Superior temporal gyrus (tissue), 1 donor: ENCODE measurements at regions not wholly inside any gene's neighbourhood (a gene's known extent, or its start where the extent isn't known, plus 50 kb on each side); places are given as distances from the start of the nearest gene placed in this dataset.
A peak's percentile ranks its signal among the peaks of the same experiment; 100 is the strongest.
"Not testable (repeated sequence)": the region's sequence is repeated elsewhere in the genome, so short reads cannot be mapped to it uniquely, and the experiment has no call there.

Experiments
- DNase-seq: peaks from one replicate; pipeline ENCODE4 v3.0.0-alpha.2; 2016; ENCODE audit errors: extremely low spot score

DNA sequence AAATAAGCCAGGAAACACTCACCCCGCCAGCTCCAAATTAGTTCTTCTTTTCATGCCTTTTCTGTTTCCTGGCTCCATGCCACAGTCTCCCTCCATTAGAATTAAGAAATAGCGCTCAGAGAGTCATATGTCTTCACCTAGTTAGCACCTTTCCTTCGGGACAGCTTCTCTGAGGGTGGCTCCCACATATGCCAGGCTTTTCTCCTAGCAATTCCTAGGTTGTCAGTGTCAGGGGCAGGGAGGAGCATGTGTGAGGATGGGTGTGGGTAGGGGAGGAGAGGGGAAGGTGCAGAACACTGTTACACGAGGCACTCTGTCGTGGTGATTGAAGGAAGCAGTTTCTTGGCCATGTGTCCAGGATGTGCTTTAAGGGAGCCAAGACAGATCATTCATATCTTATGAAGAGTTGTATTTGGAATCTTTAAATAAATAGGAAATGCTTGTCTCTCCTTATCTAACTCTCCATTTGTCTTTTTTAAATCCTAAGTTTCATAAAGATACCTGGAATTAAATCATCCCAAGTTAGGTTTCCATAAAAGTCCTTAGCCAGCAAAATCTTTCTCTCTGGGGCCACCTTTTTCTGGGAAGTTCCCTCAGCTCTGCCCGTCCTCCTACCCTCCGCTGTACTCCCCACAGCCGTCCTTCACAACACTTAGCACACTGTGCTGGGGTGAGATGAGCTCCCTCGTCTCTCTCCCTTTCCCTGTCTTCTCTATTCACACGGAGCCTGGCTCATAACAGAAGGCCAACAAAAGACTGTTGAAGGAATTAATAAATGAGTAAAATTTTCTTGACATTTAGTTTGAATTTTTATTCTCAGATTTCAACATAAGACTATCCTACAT lies 361.0 kb downstream of the CD83 start:
- DNase-seq, result no peak

DNA sequence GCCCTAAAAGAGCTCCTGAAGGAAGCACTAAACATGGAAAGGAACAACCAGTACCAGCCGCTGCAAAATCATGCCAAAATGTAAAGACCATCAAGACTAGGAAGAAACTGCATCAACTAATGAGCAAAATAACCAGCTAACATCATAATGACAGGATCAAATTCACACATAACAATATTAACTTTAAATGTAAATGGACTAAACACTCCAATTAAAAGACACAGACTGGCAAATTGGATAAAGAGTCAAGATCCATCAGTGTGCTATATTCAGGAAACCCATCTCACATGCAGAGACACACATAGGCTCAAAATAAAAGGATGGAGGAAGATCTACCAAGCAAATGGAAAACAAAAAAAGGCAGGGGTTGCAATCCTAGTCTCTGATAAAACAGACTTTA lies 364.4 kb downstream of the CD83 start:
- DNase-seq, result not testable (repeated sequence)

DNA sequence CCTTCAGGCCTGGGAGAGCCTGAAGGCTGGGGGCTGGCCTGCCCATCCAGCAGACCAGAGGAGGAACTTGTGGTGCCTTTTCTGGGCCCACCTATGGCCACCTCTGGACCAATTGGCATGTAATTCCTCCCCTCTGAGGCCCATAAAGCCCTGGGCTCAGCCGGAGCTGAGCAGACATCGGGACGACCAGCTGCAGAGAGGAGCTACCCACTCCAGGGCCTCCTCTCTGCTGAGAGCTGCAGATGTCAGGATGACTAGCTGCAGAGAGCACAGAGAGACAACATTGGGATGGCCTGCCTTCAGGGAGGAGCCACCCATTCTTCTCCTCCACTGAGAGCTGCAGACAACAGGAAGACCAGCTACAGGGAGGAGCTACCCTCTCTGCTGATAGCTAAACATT lies 370.1 kb downstream of the CD83 start:
- DNase-seq, result no peak

GRCh38 chr6:14488180-14488579 lies 370.6 kb downstream of the CD83 start:
- no peak for DNase-seq

DNA sequence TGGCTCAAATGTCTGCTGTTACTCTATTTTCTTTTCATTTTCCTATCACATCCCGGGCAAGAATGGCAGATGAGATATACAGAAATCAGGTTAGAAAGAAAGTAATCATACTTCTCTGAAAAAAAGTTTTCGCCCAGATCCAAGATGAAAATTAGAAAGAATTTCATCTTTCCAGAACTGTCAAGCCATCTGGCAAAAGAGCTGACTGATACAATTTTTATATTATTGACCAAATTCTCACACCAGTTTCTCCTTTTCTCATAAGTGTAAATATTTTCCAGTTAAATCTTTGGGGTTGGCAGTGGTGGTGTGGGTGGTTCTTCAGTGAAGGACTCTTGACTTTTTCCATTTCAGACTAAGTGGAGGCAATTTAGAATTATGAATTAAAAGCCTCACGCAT lies 371.9 kb downstream of the CD83 start:
- DNase-seq, result no peak

DNA sequence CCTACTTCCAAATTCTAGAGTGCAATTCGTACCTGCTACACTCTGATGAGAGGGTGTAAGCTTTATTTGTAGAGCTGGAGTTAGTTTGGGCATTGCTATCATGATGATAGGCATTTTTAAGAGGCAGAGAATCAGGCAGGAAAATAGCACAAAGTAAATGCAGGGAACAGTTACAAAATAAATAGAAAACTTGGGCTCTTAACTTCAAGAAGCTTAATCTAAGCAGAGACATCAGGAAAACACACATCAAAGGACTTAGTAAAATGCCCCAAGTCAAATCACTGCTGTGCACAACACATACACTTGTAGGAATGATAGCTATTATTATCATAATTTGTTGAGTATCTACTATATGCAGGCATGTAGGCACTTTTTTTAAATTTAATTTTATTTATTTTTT lies 381.2 kb downstream of the CD83 start:
- DNase-seq, result no peak

- DNase-seq, result no peak
These were observed 381.7 kb downstream of the CD83 start for GRCh38 chr6:14499309-14499708.

- DNase-seq, result no peak
These were observed 382.3 kb downstream of the CD83 start for GRCh38 chr6:14499841-14500240.

GRCh38 chr6:14500809-14501208 lies 383.2 kb downstream of the CD83 start:
- DNase-seq, result no peak

DNA sequence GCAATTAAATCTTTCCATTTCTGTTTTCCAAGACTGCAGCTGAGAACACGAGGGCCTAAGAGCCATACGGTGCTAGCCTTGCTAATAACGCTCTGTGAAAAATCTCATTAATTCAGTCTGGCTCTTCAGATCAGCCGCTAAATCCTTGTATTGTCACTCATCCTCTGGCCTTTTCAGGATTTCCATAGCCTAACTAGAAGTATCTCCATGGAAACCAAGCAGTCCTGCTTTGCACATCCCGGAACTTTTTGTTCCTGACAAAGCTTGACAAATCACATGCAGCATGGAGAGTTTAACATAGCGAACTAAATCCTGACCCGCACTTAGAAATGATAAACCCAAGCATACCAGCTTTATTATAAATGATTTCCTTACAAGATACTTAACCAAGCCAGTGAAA lies 383.7 kb downstream of the CD83 start:
- peak; percentile 61 for DNase-seq

DNA sequence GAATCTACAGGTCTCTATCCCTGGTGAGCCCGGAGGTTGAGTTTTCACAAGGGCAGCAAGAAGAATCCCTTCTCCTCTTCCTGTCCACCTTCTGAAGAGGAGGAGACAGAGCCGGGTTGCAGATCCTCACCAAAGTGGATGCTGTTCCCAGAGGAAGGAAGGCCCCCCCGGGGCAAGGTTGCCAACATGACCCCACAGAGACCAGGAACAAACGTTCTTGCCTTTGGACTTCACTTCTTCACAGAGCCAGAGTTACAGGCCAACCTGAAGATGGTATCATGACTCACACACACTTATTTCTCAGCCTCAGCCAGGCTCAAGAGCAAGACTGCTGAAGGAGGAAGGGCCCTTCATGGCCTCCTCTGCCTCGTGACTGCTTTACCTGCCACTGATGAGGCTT lies 384.3 kb downstream of the CD83 start:
- DNase-seq, result no peak

DNA sequence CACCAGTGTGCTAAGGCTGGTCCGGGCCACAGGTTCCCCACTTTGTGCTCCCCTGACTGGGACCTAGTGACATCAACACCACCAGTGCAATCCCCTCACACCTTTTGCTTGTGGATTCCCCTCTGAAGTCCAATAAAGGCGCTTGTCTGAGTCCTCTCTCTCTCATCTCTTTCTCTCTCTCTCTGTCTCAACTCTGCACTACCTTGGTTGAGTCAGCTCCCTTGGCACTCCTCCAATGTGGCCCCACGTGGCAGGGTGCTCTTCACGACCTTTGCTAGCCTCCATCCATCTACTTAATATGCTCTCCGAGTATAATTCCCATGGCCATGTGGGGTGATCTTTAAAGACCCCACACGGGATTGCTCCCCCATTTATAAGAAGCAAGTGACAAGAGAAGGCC lies 385.0 kb downstream of the CD83 start:
- DNase-seq, result no peak

DNA sequence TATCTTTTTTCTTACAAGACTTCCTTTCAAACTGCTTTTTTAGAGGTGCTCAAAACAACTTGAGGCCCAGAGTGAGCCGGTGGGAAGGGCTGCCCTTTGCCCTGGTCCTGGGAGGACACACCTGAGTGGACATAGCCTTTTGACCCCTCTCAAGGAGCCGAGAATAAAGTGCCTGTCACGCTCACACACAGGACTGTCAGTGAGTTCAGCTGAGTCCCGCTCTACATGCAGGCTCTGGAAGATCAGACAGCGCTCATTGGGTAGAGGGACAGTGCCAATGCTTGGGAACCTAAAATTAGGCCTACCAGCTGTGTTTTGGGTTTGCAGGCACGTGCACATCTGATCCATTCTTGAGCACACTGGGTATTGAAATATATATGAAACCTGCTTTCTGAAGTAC lies 387.8 kb downstream of the CD83 start:
- peak; percentile 34 for DNase-seq

GRCh38 chr6:14506656-14507246 lies 389.2 kb downstream of the CD83 start:
- DNase-seq, result no peak

GRCh38 chr6:14509120-14509519 lies 391.5 kb downstream of the CD83 start:
- no peak for DNase-seq

- no peak for DNase-seq
These were observed 392.5 kb downstream of the CD83 start for GRCh38 chr6:14510038-14510437.

GRCh38 chr6:14511061-14511586 lies 393.6 kb downstream of the CD83 start:
- DNase-seq, result no peak

DNA sequence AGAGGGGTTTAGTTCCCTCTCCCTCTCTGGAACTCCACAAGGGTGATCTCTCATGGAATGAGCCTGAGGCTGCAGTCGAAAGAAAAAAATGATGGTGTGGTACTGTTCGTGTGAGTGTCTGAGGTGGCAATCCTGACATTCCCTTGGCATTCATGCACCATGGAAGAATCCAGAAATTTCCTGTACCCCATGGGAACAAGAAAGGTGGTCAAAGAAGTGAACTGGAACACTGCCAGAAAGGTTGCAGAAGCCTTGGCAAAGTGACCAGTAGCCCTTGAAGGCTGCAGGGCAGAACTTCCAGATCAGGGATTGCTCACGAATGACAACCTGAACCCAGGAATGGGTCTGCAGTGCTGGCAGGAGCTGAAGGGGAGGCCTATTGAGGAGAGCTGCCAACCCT lies 394.7 kb downstream of the CD83 start:
- DNase-seq, result no peak

DNA sequence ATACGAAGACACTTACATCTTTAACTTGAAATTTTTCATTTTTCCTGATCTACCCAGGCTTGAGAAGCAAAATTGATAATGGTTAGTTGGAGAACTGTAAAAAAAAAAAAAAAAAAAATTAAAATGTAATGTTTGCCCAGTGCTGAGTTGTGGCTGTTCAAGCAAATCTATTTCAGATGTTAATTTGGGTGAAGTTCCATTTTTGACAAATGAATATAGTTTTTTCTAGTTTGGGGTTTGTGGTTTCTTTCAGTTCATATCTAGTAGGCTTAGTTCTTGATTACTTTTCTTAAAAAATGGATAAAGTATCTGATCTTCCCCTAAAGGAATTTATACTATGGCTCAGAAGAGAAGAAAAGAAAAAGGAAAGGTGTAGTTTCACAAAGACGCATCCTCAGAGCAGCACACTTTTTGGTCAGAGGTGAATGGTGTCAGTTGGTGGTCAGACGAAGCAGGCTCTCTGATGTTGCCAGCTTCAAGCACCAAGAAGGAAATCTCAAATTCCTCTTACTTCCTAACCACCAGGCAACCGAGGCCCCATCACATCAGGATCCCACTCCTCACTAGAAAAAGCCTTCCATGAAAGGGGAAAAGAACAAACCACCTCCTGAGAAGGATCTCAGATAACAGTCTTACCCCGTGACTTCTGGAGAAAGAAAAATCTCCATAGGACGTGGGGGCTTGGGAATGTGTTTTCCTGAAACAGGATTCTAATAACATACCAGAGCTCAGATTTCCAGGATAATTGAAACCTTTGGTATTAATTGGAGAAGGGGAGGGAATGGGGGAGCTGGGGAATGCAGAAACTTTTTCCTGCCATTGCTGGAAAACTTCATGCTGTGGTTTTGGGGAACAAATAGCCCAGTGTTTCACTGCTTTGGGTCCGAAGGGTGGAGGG lies 396.2 kb downstream of the CD83 start:
- DNase-seq, result no peak

GRCh38 chr6:14516956-14517355 lies 399.4 kb downstream of the CD83 start:
- DNase-seq, result no peak

GRCh38 chr6:14517516-14518105 lies 400.0 kb downstream of the CD83 start:
- DNase-seq, result no peak
